GM12878 (cell line): ENCODE measurements at regions not wholly inside any gene's neighbourhood (a gene's known extent, or its start where the extent isn't known, plus 50 kb on each side); places are given as distances from the start of the nearest gene placed in this dataset.

Source experiments
- ATAC-seq: fragments of 200-7000 bp; cut with Tn5 transposase; 3 replicates; pipeline ENCODE4 v1.9.1; 2020; ENCODE audit warnings: mild to moderate bottlenecking, moderate library complexity
- BruUV-seq: library from RNA; stranded (reverse); fragments of 400-500 nt; replicated peaks from 2 replicates; lab custom pipeline; 2021; lab: Mats Ljungman, UMichigan
- CTCF ChIA-PET: fragments of 300-600 bp; sonication (Branson Sonifier 250); formaldehyde crosslinking; extraction: SDS; loops from one replicate; lab custom pipeline; 2021; ENCODE audit warnings: inconsistent platforms; lab: Yijun Ruan, JAX
- POLR2A ChIA-PET: fragments of 350-600 bp; formaldehyde crosslinking; extraction: SDS; loops from one replicate; lab custom pipeline; 2021; ENCODE audit warnings: inconsistent platforms; lab: Charles Lee
- RAD21 ChIA-PET: fragments of 300-600 bp; sonication (Branson Sonifier 250); formaldehyde crosslinking; loops from one replicate; lab custom pipeline; 2023; ENCODE audit warnings: antibody characterized with exemption; ENCODE audit not compliant: unreplicated experiment; lab: Charles Lee
- SMC1A ChIA-PET: fragments of 300-600 bp; sonication (Branson Sonifier 250); formaldehyde crosslinking; loops from one replicate; lab custom pipeline; 2023; ENCODE audit not compliant: unreplicated experiment, uncharacterized antibody; lab: Charles Lee
- DNase-seq: peaks from one replicate; pipeline ENCODE4 v3.0.0-alpha.2; 2011; ENCODE audit warnings: low read depth, low spot score
- FAIRE-seq: peaks from 3 replicates; lab custom pipeline; 2011; peaks lifted over from hg19 to GRCh38; lab: Jason Lieb, UNC
- H2AFZ ChIP-seq: 2 replicates; pipeline ENCODE4 v1.6.0; 2011; ENCODE audit warnings: low read depth, low read length, control low read depth; ENCODE audit not compliant: control insufficient read depth
- H3K27ac ChIP-seq: 2 replicates; pipeline ENCODE4 v1.5.1; 2011; ENCODE audit warnings: control low read depth; ENCODE audit not compliant: control insufficient read depth, insufficient read depth
- H3K27me3 ChIP-seq, 2 experiments: replicated peaks in 1 of 2; 2 replicates each; pipeline versions ENCODE4 v1.6.0 to v1.6.1; 2011; ENCODE audit warnings: low read length in 1 of 2; ENCODE audit not compliant: control insufficient read depth in 2 of 2, insufficient read depth in 2 of 2
- H3K36me3 ChIP-seq, 2 experiments: 2 replicates each; pipeline ENCODE4 v1.5.1; 2011; ENCODE audit warnings: low read length in 1 of 2; ENCODE audit not compliant: control insufficient read depth in 2 of 2, insufficient read depth in 2 of 2
- H3K4me1 ChIP-seq: 2 replicates; pipeline ENCODE4 v1.6.1; 2011; ENCODE audit warnings: mild to moderate bottlenecking, low read length, moderate library complexity, mixed read lengths; ENCODE audit not compliant: control insufficient read depth, insufficient read depth
- H3K4me2 ChIP-seq: 2 replicates; pipeline ENCODE4 v1.6.0; 2011; ENCODE audit warnings: control low read depth; ENCODE audit not compliant: control insufficient read depth, insufficient read depth
- H3K4me3 ChIP-seq: fragments of 200-600 bp; sonication (generic); 2 replicates; pipeline ENCODE4 v1.5.1; 2016
- H3K79me2 ChIP-seq: 2 replicates; pipeline ENCODE4 v1.6.0; 2011; ENCODE audit warnings: low read length; ENCODE audit not compliant: control insufficient read depth, insufficient read depth
- H3K9ac ChIP-seq: 2 replicates; pipeline ENCODE4 v1.8.0; 2011; ENCODE audit warnings: low read length, control low read depth, mixed read lengths; ENCODE audit not compliant: control insufficient read depth, insufficient read depth
- H3K9me3 ChIP-seq: replicated peaks from 3 replicates; pipeline ENCODE4 v1.5.1; 2011; ENCODE audit warnings: mild to moderate bottlenecking, low read length; ENCODE audit not compliant: control insufficient read depth, insufficient read depth
- H4K20me1 ChIP-seq: 2 replicates; pipeline ENCODE4 v1.6.0; 2011; ENCODE audit not compliant: control insufficient read depth, insufficient read depth
- ATF3 ChIP-seq: IDR thresholded peaks from 2 replicates; pipeline ENCODE4 v1.6.1; 2011; ENCODE audit warnings: low read depth, mild to moderate bottlenecking, low read length, moderate library complexity, borderline replicate concordance; ENCODE audit errors: extremely low read depth
- BCL11A ChIP-seq: IDR thresholded peaks from 2 replicates; pipeline ENCODE4 v1.6.1; 2011; ENCODE audit warnings: low read depth, low read length
- CBX5 ChIP-seq: sonication (generic); IDR thresholded peaks from 2 replicates; pipeline ENCODE4 v1.6.1; 2016; ENCODE audit warnings: low read depth, moderate library complexity, mild to moderate bottlenecking, inconsistent platforms
- EZH2 ChIP-seq: IDR thresholded peaks from 2 replicates; pipeline ENCODE4 v1.6.1; 2012; ENCODE audit warnings: low read depth, mild to moderate bottlenecking, control low read depth, inconsistent platforms, low read length, borderline replicate concordance; ENCODE audit not compliant: control insufficient read depth
- IRF3 ChIP-seq: fragments of 450-650 bp; IDR thresholded peaks from 2 replicates; pipeline ENCODE4 v1.6.1; 2014; ENCODE audit warnings: mild to moderate bottlenecking
- LARP7 ChIP-seq: fragments of 450-650 bp; IDR thresholded peaks from 2 replicates; pipeline ENCODE4 v1.6.1; 2017; ENCODE audit warnings: mild to moderate bottlenecking
- NFYA ChIP-seq: IDR thresholded peaks from 2 replicates; pipeline ENCODE4 v1.6.1; 2011; ENCODE audit warnings: low read depth, mild to moderate bottlenecking, low read length, improper control_type of control experiment, borderline replicate concordance
- NRF1 ChIP-seq: conservative IDR thresholded peaks from 2 replicates; pipeline ENCODE4 v1.6.1; 2011; ENCODE audit warnings: mild to moderate bottlenecking, low read depth, low read length, improper control_type of control experiment
- POLR2A ChIP-seq: IDR thresholded peaks from 2 replicates; pipeline ENCODE4 v1.6.1; 2011; ENCODE audit warnings: low read depth, mild to moderate bottlenecking, low read length
- RCOR1 ChIP-seq: conservative IDR thresholded peaks from 2 replicates; pipeline ENCODE4 v1.6.1; 2012; ENCODE audit warnings: low read depth, low read length, improper control_type of control experiment
- SMAD1 ChIP-seq: fragments of 450-650 bp; IDR thresholded peaks from 2 replicates; pipeline ENCODE4 v1.6.1; 2018; ENCODE audit warnings: mild to moderate bottlenecking, low read depth; ENCODE audit not compliant: partially characterized antibody
- SPI1 ChIP-seq: IDR thresholded peaks from 2 replicates; pipeline ENCODE4 v1.6.1; 2011; ENCODE audit warnings: low read depth, mild to moderate bottlenecking, low read length, moderate library complexity, borderline replicate concordance; ENCODE audit not compliant: insufficient read depth
- SRF ChIP-seq, 2 experiments: IDR thresholded peaks; 2 replicates each; pipeline ENCODE4 v1.6.1; 2011; ENCODE audit warnings: low read depth in 2 of 2, low read length in 2 of 2, mild to moderate bottlenecking in 1 of 2, moderate library complexity in 1 of 2
- WGBS: methylation state at CpG from one replicate; pipeline ENCODE4 v1.1.6; 2016; ENCODE audit warnings: low lambda C conversion rate; ENCODE audit not compliant: insufficient replicate concordance, insufficient coverage; ENCODE audit errors: missing lambda C conversion rate; 5-methylcytosine and 5-hydroxymethylcytosine counted together
- in situ Hi-C: fragments of 300-500 bp; cut with MboI; formaldehyde crosslinking; loops from 9 replicates; pipeline ENCODE4 v1.14.3; 2018; ENCODE audit warnings: mixed read lengths
- intact Hi-C: fragments of 100-400 bp; cut with micrococcal nuclease; formaldehyde crosslinking; loops from one replicate; pipeline ENCODE4 v1.14.2; 2022; ENCODE audit not compliant: unreplicated experiment
- TF ChIP-seq, protein P1 (sequence below): fragments of 450-650 bp; IDR thresholded peaks from 2 replicates; pipeline ENCODE4 v1.6.1; 2017; ENCODE audit warnings: low read depth, mild to moderate bottlenecking, moderate library complexity
- TF ChIP-seq, protein P2 (sequence below): fragments of 450-650 bp; IDR thresholded peaks from 2 replicates; pipeline ENCODE4 v1.6.1; 2016; ENCODE audit warnings: mild to moderate bottlenecking

GRCh38 chr1:80836505-80836904 is 964.2 kb upstream of the ADGRL2 start:
- POLR2A ChIA-PET: no interaction called here
- RAD21 ChIA-PET: no interaction called here
- no peak for DNase-seq
- Histone ChIP-seq H3K79me2 (no peaks in the 10 kb centered on the region), H3K9ac (no peak overlapping the region), H3K4me3 (no peak overlapping the region), H2AFZ (no peak overlapping the region), H3K9me3 (no peaks in the 10 kb centered on the region), H3K36me3 (no peaks in the 10 kb centered on the region), H4K20me1 (no peaks in the 10 kb centered on the region), H3K4me2 (no peak overlapping the region), H3K27me3 (no peaks in the 10 kb centered on the region), H3K27ac (no peak overlapping the region), H3K4me1 (no peaks in the 10 kb centered on the region)
- ATAC-seq: no peak
- CTCF ChIA-PET: no interaction called here
- in situ Hi-C loops (no loop called here), intact Hi-C loops (no loop called here)
- no peak for TF ChIP-seq ATF3
- TF ChIP-seq IRF3: no peak
- TF ChIP-seq POLR2A: no peak
- TF ChIP-seq, protein P1, sequence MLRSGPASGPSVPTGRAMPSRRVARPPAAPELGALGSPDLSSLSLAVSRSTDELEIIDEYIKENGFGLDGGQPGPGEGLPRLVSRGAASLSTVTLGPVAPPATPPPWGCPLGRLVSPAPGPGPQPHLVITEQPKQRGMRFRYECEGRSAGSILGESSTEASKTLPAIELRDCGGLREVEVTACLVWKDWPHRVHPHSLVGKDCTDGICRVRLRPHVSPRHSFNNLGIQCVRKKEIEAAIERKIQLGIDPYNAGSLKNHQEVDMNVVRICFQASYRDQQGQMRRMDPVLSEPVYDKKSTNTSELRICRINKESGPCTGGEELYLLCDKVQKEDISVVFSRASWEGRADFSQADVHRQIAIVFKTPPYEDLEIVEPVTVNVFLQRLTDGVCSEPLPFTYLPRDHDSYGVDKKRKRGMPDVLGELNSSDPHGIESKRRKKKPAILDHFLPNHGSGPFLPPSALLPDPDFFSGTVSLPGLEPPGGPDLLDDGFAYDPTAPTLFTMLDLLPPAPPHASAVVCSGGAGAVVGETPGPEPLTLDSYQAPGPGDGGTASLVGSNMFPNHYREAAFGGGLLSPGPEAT: no peak
- TF ChIP-seq SPI1: no peak
- no peak for TF ChIP-seq CBX5
- TF ChIP-seq NRF1: no peak
- no peak for TF ChIP-seq EZH2
- no peak for TF ChIP-seq LARP7
- no peak for TF ChIP-seq BCL11A
- TF ChIP-seq NFYA: no peak
- no peak for TF ChIP-seq RCOR1
- no peak for TF ChIP-seq SRF (IDR thresholded peaks at IDR 0.05; ENCODE audit: low read depth in 2 of 2, low read length in 2 of 2)
- TF ChIP-seq, protein P2, sequence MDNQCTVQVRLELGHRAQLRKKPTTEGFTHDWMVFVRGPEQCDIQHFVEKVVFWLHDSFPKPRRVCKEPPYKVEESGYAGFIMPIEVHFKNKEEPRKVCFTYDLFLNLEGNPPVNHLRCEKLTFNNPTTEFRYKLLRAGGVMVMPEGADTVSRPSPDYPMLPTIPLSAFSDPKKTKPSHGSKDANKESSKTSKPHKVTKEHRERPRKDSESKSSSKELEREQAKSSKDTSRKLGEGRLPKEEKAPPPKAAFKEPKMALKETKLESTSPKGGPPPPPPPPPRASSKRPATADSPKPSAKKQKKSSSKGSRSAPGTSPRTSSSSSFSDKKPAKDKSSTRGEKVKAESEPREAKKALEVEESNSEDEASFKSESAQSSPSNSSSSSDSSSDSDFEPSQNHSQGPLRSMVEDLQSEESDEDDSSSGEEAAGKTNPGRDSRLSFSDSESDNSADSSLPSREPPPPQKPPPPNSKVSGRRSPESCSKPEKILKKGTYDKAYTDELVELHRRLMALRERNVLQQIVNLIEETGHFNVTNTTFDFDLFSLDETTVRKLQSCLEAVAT: no peak
- TF ChIP-seq SMAD1: no peak
- 13% methylated on average over 2 of the region's 2 CpGs for WGBS
- no TSS peak for BruUV-seq
- SMC1A ChIA-PET: interaction anchor here (1.0 kb wide), 1 partner anchor 10 kb away, joined by 3 read pairs; no protein-coding TSS in a partner anchor
- FAIRE-seq: no peak
